22Rv1 (cell line): ENCODE measurements at regions not wholly inside any gene's neighbourhood (a gene's known extent, or its start where the extent isn't known, plus 50 kb on each side); places are given as distances from the start of the nearest gene placed in this dataset.

Experiments
- ZFX ChIP-seq: fragments of 450-650 bp; IDR thresholded peaks from 2 replicates; pipeline ENCODE4 v1.6.1; 2017; ENCODE audit warnings: antibody characterized with exemption, borderline replicate concordance
- TF ChIP-seq, protein P1 (sequence below): fragments of 450-650 bp; IDR thresholded peaks from 2 replicates; pipeline ENCODE4 v1.5.1; 2017; ENCODE audit warnings: mild to moderate bottlenecking

DNA sequence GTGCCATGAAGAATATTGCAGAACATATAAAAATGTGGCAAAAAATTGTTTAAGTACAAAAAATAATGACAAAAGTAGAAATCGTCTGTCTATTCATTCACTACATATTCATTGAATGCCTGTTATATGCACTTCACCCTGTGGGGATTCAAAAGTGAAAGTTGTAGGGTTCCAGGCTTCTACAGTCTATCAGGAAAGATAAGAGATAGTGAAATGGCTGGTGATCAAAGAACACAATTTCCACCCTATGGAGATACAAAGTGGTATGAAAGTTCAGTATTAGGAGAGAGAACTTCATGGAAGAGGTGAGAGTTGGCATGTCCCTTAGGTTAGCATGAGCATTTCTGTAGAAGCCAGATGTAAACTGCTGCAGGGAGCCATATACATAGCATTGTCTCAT, 127.0 kb upstream of the PMFBP1 start:
- TF ChIP-seq, protein P1, sequence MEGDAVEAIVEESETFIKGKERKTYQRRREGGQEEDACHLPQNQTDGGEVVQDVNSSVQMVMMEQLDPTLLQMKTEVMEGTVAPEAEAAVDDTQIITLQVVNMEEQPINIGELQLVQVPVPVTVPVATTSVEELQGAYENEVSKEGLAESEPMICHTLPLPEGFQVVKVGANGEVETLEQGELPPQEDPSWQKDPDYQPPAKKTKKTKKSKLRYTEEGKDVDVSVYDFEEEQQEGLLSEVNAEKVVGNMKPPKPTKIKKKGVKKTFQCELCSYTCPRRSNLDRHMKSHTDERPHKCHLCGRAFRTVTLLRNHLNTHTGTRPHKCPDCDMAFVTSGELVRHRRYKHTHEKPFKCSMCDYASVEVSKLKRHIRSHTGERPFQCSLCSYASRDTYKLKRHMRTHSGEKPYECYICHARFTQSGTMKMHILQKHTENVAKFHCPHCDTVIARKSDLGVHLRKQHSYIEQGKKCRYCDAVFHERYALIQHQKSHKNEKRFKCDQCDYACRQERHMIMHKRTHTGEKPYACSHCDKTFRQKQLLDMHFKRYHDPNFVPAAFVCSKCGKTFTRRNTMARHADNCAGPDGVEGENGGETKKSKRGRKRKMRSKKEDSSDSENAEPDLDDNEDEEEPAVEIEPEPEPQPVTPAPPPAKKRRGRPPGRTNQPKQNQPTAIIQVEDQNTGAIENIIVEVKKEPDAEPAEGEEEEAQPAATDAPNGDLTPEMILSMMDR: no peak
- TF ChIP-seq ZFX: no peak
